A549 (cell line): ENCODE measurements at regions not wholly inside any gene's neighbourhood (a gene's known extent, or its start where the extent isn't known, plus 50 kb on each side); places are given as distances from the start of the nearest gene placed in this dataset.
A peak's percentile ranks its signal among the peaks of the same experiment; 100 is the strongest.

Experiments used
- BCL3 ChIP-seq: fragments of >200 bp; sonication (Bioruptor Twin); formaldehyde crosslinking; IDR thresholded peaks from 3 replicates; pipeline ENCODE4 v1.6.1; 2016
- CHD2 ChIP-seq: fragments of 150-350 bp; IDR thresholded peaks from 2 replicates; pipeline ENCODE4 v1.6.1; 2014; ENCODE audit warnings: low read length; ENCODE audit not compliant: partially characterized antibody
- CTCF ChIP-seq: fragments of >200 bp; sonication (Bioruptor Twin); formaldehyde crosslinking; IDR thresholded peaks from 3 replicates; pipeline ENCODE4 v1.5.1; 2016
- E2F6 ChIP-seq: IDR thresholded peaks from 2 replicates; pipeline ENCODE4 v1.6.1; 2012; ENCODE audit warnings: low read depth, borderline replicate concordance
- EHF ChIP-seq: fragments of 250-450 bp; sonication (Bioruptor Pico); IDR thresholded peaks from 2 replicates; pipeline ENCODE4 v1.5.0; 2020; ENCODE audit warnings: mild to moderate bottlenecking
- EHMT2 ChIP-seq: fragments of 200-600 bp; sonication (generic); IDR thresholded peaks from 2 replicates; pipeline ENCODE4 v1.6.1; 2016; ENCODE audit warnings: antibody characterized with exemption, low read depth, mild to moderate bottlenecking, moderate library complexity
- ELK1 ChIP-seq: fragments of 150-350 bp; IDR thresholded peaks from 2 replicates; pipeline ENCODE4 v1.6.1; 2014; ENCODE audit warnings: low read depth, mild to moderate bottlenecking, low read length
- EP300 ChIP-seq, 2 experiments: fragments of >200 bp; sonication (Bioruptor Twin); formaldehyde crosslinking; IDR thresholded peaks; 2 replicates in 1 of 2; 3 replicates in 1 of 2; pipeline ENCODE4 v1.6.1; 2016 to 2017
- FOSB ChIP-seq: fragments of 250-450 bp; sonication (Bioruptor Pico); IDR thresholded peaks from 2 replicates; pipeline ENCODE4 v1.5.0; 2020; ENCODE audit warnings: mild to moderate bottlenecking, moderate library complexity
- FOSL2 ChIP-seq, 2 experiments: fragments of 450-650 bp in 1 of 2; fragments of >200 bp in 1 of 2; sonication (Bioruptor Twin) in 1 of 2; formaldehyde crosslinking; IDR thresholded peaks; 2 replicates each; pipeline versions ENCODE4 v1.5.0 to v1.6.1; 2016 to 2020; ENCODE audit warnings: mild to moderate bottlenecking in 1 of 2, moderate library complexity in 1 of 2
- GATA3 ChIP-seq: IDR thresholded peaks from 2 replicates; pipeline ENCODE4 v1.6.1; 2012; ENCODE audit warnings: borderline replicate concordance
- HEYL ChIP-seq: fragments of 250-450 bp; sonication (Bioruptor Pico); IDR thresholded peaks from 2 replicates; pipeline ENCODE4 v1.8.0; 2021; ENCODE audit warnings: mild to moderate bottlenecking, moderate library complexity
- HMGXB4 ChIP-seq: fragments of 250-450 bp; sonication (Bioruptor Pico); IDR thresholded peaks from 2 replicates; pipeline ENCODE4 v1.5.0; 2021; ENCODE audit warnings: mild to moderate bottlenecking, moderate library complexity, borderline replicate concordance
- HOXB13 ChIP-seq: fragments of 250-450 bp; sonication (Bioruptor Pico); IDR thresholded peaks from 2 replicates; pipeline ENCODE4 v1.5.0; 2020; ENCODE audit warnings: low read depth, mild to moderate bottlenecking, moderate library complexity
- HOXB5 ChIP-seq: fragments of 250-450 bp; sonication (Bioruptor Pico); IDR thresholded peaks from 2 replicates; pipeline ENCODE4 v1.5.0; 2020; ENCODE audit warnings: mild to moderate bottlenecking, moderate library complexity
- JUN ChIP-seq, 2 experiments: fragments of >200 bp; sonication (Bioruptor Twin); formaldehyde crosslinking; IDR thresholded peaks; 2 replicates in 1 of 2; 3 replicates in 1 of 2; pipeline ENCODE4 v1.6.1; 2016 to 2017
- KDM1A ChIP-seq: fragments of 200-600 bp; sonication (generic); IDR thresholded peaks from 2 replicates; pipeline ENCODE4 v1.6.1; 2016; ENCODE audit warnings: low read depth, mild to moderate bottlenecking
- KDM5A ChIP-seq: fragments of 200-600 bp; sonication (generic); IDR thresholded peaks from 2 replicates; pipeline ENCODE4 v1.6.1; 2016; ENCODE audit warnings: antibody characterized with exemption, mild to moderate bottlenecking
- MAZ ChIP-seq: fragments of 150-350 bp; IDR thresholded peaks from 2 replicates; pipeline ENCODE4 v1.6.1; 2014; ENCODE audit warnings: antibody characterized with exemption, low read depth, low read length, borderline replicate concordance
- MYC ChIP-seq: IDR thresholded peaks from 2 replicates; pipeline ENCODE4 v1.6.1; 2012; ENCODE audit warnings: mild to moderate bottlenecking, inconsistent platforms, low read length, improper control_type of control experiment, borderline replicate concordance
- PBX3 ChIP-seq: IDR thresholded peaks from 2 replicates; pipeline ENCODE4 v1.6.1; 2012
- POLR2A ChIP-seq: IDR thresholded peaks from 2 replicates; pipeline ENCODE4 v1.6.1; 2012; ENCODE audit warnings: mild to moderate bottlenecking, low read length
- RAD21 ChIP-seq, 2 experiments: fragments of >200 bp in 1 of 2; sonication (Bioruptor Twin) in 1 of 2; formaldehyde crosslinking in 1 of 2; IDR thresholded peaks in 1 of 2; conservative IDR thresholded peaks in 1 of 2; 2 replicates in 1 of 2; 3 replicates in 1 of 2; pipeline ENCODE4 v1.6.1; 2012 to 2018; ENCODE audit warnings: inconsistent platforms in 1 of 2
- RARB ChIP-seq: fragments of 250-450 bp; sonication (Bioruptor Pico); IDR thresholded peaks from 2 replicates; pipeline ENCODE4 v1.8.0; 2021; ENCODE audit warnings: mild to moderate bottlenecking, moderate library complexity
- RCOR1 ChIP-seq: fragments of 150-350 bp; IDR thresholded peaks from 2 replicates; pipeline ENCODE4 v1.6.1; 2014; ENCODE audit warnings: antibody characterized with exemption, low read length, low read depth
- REST ChIP-seq: fragments of 200-600 bp; sonication (generic); IDR thresholded peaks from 2 replicates; pipeline ENCODE4 v1.6.1; 2016; ENCODE audit warnings: antibody characterized with exemption, mild to moderate bottlenecking, moderate library complexity
- SMC3 ChIP-seq: fragments of >200 bp; sonication (Bioruptor Twin); formaldehyde crosslinking; IDR thresholded peaks from 3 replicates; pipeline ENCODE4 v1.6.1; 2018; ENCODE audit warnings: inconsistent platforms
- SREBF2 ChIP-seq: fragments of 450-650 bp; IDR thresholded peaks from 2 replicates; pipeline ENCODE4 v1.6.1; 2014; ENCODE audit warnings: mild to moderate bottlenecking, moderate library complexity
- TFCP2L1 ChIP-seq: fragments of 250-450 bp; sonication (Bioruptor Pico); IDR thresholded peaks from 2 replicates; pipeline ENCODE4 v1.5.0; 2021; ENCODE audit warnings: mild to moderate bottlenecking
- TP53 ChIP-seq: fragments of 250-450 bp; sonication (Bioruptor Pico); IDR thresholded peaks from 2 replicates; pipeline ENCODE4 v1.5.0; 2021; ENCODE audit warnings: mild to moderate bottlenecking, moderate library complexity
- ZNF302 ChIP-seq: fragments of 250-450 bp; sonication (Bioruptor Pico); IDR thresholded peaks from 2 replicates; pipeline ENCODE4 v1.9.0; 2021; ENCODE audit warnings: inconsistent platforms, mild to moderate bottlenecking, moderate library complexity

GRCh38 chr12:92034858-92035401 is 110.7 kb downstream of the BTG1 start (continued):
- 0 out of 2 replicates have a peak, but pooled peaks have one; percentile 32 for TF ChIP-seq GATA3
- TF ChIP-seq PBX3: no peak
- no peak for TF ChIP-seq RARB
- no peak for TF ChIP-seq SREBF2
- no peak for TF ChIP-seq REST
- TF ChIP-seq CHD2: no peak
- no peak for TF ChIP-seq FOSB (CRISPR knock-in tag)
- no peak for TF ChIP-seq ELK1
- TF ChIP-seq TFCP2L1 (CRISPR knock-in tag): no peak
- TF ChIP-seq EP300 (IDR thresholded peaks at IDR 0.05): no peak; a peak in 1 of 5 replicates
- no peak for TF ChIP-seq FOSL2 (IDR thresholded peaks at IDR 0.05)
- no peak for TF ChIP-seq FOSL2 (CRISPR knock-in tag; IDR thresholded peaks at IDR 0.05)
- TF ChIP-seq POLR2A: no peak
- TF ChIP-seq KDM5A: no peak
- TF ChIP-seq MAZ: no peak
- TF ChIP-seq HOXB5 (CRISPR knock-in tag): no peak
- no peak for TF ChIP-seq HOXB13
- TF ChIP-seq RCOR1: no peak
- 0 out of 2 replicates have a peak, but pooled peaks have one; percentile 29 for TF ChIP-seq MYC
- TF ChIP-seq KDM1A: no peak
- no peak for TF ChIP-seq TP53
- TF ChIP-seq CTCF: no peak
- no peak for TF ChIP-seq HMGXB4 (CRISPR knock-in tag)
- TF ChIP-seq BCL3: no peak; the same call in 2 of the 3 replicates
- TF ChIP-seq RAD21 (conservative IDR thresholded peaks at IDR 0.05 in 1 of 2, IDR thresholded peaks at IDR 0.05 in 1 of 2): peak in 1 of 2 experiments; percentile 43; a peak in 2 of 5 replicates
- TF ChIP-seq EHMT2: no peak
- no peak for TF ChIP-seq SMC3
- TF ChIP-seq JUN (IDR thresholded peaks at IDR 0.05): peak in 1 of 2 experiments; percentile 41; a peak in 1 of 5 replicates
- TF ChIP-seq ZNF302 (CRISPR knock-in tag): no peak
- TF ChIP-seq E2F6: peak; percentile 51; the same call in 1 of the 2 replicates
- no peak for TF ChIP-seq EHF
- TF ChIP-seq HEYL (CRISPR knock-in tag): no peak
